ENCODE measurements at regions not wholly inside any gene's neighbourhood (a gene's known extent, or its start where the extent isn't known, plus 50 kb on each side); places are given as distances from the start of the nearest gene placed in this dataset.

DNA sequence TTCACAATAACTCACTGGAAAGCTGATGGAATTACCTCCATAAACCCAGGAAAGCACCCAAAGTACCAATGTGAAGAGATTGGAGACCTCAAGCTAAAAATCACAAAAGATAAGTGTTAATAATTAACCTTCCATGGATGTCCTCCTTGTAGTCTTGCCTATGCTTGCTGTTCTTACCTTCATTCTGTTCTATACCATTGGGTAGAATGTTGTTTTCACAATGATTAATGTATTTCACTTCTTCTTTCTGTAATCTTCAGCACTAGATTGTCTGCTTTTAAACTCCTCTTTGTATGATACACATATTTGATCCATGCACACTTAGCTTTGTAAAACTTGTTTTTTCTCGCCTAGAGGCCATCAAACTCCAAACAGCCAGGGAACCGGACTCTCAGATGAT, 570.3 kb downstream of the RAPGEF2 start:
- TF ChIP-seq, protein P1, sequence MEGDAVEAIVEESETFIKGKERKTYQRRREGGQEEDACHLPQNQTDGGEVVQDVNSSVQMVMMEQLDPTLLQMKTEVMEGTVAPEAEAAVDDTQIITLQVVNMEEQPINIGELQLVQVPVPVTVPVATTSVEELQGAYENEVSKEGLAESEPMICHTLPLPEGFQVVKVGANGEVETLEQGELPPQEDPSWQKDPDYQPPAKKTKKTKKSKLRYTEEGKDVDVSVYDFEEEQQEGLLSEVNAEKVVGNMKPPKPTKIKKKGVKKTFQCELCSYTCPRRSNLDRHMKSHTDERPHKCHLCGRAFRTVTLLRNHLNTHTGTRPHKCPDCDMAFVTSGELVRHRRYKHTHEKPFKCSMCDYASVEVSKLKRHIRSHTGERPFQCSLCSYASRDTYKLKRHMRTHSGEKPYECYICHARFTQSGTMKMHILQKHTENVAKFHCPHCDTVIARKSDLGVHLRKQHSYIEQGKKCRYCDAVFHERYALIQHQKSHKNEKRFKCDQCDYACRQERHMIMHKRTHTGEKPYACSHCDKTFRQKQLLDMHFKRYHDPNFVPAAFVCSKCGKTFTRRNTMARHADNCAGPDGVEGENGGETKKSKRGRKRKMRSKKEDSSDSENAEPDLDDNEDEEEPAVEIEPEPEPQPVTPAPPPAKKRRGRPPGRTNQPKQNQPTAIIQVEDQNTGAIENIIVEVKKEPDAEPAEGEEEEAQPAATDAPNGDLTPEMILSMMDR (conservative IDR thresholded peaks at IDR 0.05; ENCODE audit: low read depth, low read length), result no peak
- TF ChIP-seq EZH2 (IDR thresholded peaks at IDR 0.05; ENCODE audit: borderline replicate concordance, low read depth, low read length, poor library complexity, severe bottlenecking), result no peak

Data from A673 (cell line).